NB4 (cell line): ENCODE measurements at regions not wholly inside any gene's neighbourhood (a gene's known extent, or its start where the extent isn't known, plus 50 kb on each side); places are given as distances from the start of the nearest gene placed in this dataset.

Experiments used
- CTCF ChIP-seq: IDR thresholded peaks from one replicate; pipeline ENCODE4 v1.5.1; 2012; ENCODE audit warnings: low read depth, low read length
- MYC ChIP-seq: IDR thresholded peaks from 2 replicates; pipeline ENCODE4 v1.6.1; 2011; ENCODE audit warnings: low read depth, low read length
- POLR2A ChIP-seq: IDR thresholded peaks from 2 replicates; pipeline ENCODE4 v1.6.1; 2011; ENCODE audit warnings: mild to moderate bottlenecking; ENCODE audit not compliant: insufficient read length; ENCODE audit errors: extremely low read depth

GRCh38 chr12:90055071-90055470 lies 346.4 kb upstream of the ATP2B1 start:
- no peak for TF ChIP-seq CTCF
- no peak for TF ChIP-seq POLR2A
- TF ChIP-seq MYC = no peak
